Effector memory CD8-positive, alpha-beta T cell (primary cell): ENCODE measurements at regions not wholly inside any gene's neighbourhood (a gene's known extent, or its start where the extent isn't known, plus 50 kb on each side); places are given as distances from the start of the nearest gene placed in this dataset.

ENCODE experiments used
- ATAC-seq: fragments of 150-1000 bp; cut with Tn5 transposase; replicated peaks from 2 replicates; pipeline ENCODE4 v1.10.0; 2021; ENCODE audit warnings: mild to moderate bottlenecking, moderate library complexity
- DNase-seq, 3 experiments: peaks; one replicate each; pipeline ENCODE4 v3.0.0; 2021
- H3K27ac Mint-ChIP-seq, 2 donors: one replicate each; pipeline ENCODE4 v1.8.0; 2022; ENCODE audit warnings: mild to moderate bottlenecking in 2 of 2, mixed read lengths in 2 of 2, moderate library complexity in 2 of 2
- H3K27me3 Mint-ChIP-seq, 2 donors: one replicate each; pipeline ENCODE4 v1.8.0; 2022; ENCODE audit warnings: mixed read lengths in 2 of 2
- H3K36me3 Mint-ChIP-seq: one replicate; pipeline ENCODE4 v1.8.0; 2022; ENCODE audit warnings: mild to moderate bottlenecking, moderate library complexity, mixed read lengths; ENCODE audit not compliant: insufficient read depth
- H3K4me1 Mint-ChIP-seq, 2 donors: one replicate each; pipeline ENCODE4 v1.8.0; 2022; ENCODE audit warnings: low read depth in 2 of 2, mixed read lengths in 2 of 2
- H3K4me3 Mint-ChIP-seq, 2 donors: one replicate each; pipeline ENCODE4 v1.8.0; 2022; ENCODE audit warnings: mild to moderate bottlenecking in 2 of 2, mixed read lengths in 2 of 2, moderate library complexity in 2 of 2
- H3K9me3 Mint-ChIP-seq, 2 donors: one replicate each; pipeline ENCODE4 v1.8.0; 2022; ENCODE audit warnings: mixed read lengths in 2 of 2

DNA sequence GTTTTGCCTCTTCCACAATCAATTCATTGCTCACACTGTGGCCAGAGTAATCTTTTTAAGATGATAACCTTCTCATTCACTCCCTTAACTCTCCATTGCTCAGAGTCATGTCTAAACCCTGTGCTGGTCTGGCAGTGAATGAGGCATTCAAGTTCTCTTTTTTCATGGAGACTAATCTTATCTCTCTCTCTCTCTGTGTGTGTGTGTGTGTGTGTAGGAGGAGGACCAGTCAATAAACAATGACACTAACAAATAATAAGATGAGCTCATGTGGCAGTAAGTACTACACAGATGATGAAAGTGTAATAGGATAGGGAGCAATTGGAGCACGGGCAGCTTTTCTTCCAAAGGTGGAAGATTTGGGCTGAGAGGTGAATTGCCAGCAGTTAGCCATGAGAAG lies 122.0 kb upstream of the B3GALT2 start:
- DNase-seq: no peak
- no peaks in the 10 kb centered on the region for H3K27me3 Mint-ChIP-seq
- peaks cover 16 to 21% of the 10 kb centered on the region in 2 donors for H3K4me1 Mint-ChIP-seq
- peaks cover 3% of the 10 kb centered on the region for H3K36me3 Mint-ChIP-seq
- ATAC-seq: no peak
- H3K4me3 Mint-ChIP-seq: no peak overlapping the region
- no peak overlapping the region for H3K27ac Mint-ChIP-seq
- no peaks in the 10 kb centered on the region for H3K9me3 Mint-ChIP-seq

DNA sequence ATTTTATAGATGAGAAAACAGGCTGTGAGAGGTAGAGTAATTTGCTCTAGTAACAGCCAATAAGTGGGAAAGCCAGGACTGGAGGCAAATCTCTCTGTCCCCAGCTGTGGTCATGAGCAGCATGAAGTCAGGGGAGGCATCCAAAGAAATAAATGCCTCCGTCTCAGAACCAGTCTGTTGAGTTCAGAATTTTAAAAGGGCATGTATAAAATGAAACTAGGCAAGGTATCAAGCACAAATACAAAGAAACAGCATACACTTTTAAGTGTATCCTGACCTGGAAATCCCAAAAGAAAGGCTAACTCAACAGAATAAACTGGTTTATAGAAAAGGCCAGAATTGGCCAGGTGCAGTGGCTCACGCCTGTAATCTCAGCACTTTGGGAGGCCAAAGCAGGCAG lies 120.0 kb upstream of the B3GALT2 start:
- Mint-ChIP-seq H3K27ac (no peak overlapping the region), H3K9me3 (no peaks in the 10 kb centered on the region), H3K4me3 (no peak overlapping the region), H3K36me3 (peaks cover 3% of the 10 kb centered on the region), H3K27me3 (no peaks in the 10 kb centered on the region), H3K4me1 (peaks cover 10 to 13% of the 10 kb centered on the region in 2 donors)
- ATAC-seq: no peak
- no peak for DNase-seq
